ENCODE measurements at regions not wholly inside any gene's neighbourhood (a gene's known extent, or its start where the extent isn't known, plus 50 kb on each side); places are given as distances from the start of the nearest gene placed in this dataset.

DNA sequence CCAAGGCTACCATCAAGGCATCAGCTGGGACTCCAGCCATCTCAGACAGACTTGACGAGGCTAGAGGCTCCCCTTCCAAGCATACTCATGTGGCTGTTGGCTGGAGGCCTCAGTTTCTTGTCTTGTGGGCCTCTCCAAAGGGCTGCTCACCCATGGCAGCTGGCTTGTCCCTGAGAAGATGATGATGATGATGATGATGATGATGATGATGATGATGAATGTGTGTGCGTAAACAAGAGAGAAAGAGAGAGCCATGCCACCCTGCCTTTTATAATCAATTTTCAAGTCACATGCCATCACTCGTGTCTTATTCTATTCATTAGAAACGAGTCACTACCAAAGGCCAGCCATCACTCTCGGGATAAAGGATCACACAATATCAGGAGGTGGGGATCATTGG lies 60.5 kb upstream of the ADGRG2 start:
- CTCF ChIA-PET, result no interaction called here

DNA sequence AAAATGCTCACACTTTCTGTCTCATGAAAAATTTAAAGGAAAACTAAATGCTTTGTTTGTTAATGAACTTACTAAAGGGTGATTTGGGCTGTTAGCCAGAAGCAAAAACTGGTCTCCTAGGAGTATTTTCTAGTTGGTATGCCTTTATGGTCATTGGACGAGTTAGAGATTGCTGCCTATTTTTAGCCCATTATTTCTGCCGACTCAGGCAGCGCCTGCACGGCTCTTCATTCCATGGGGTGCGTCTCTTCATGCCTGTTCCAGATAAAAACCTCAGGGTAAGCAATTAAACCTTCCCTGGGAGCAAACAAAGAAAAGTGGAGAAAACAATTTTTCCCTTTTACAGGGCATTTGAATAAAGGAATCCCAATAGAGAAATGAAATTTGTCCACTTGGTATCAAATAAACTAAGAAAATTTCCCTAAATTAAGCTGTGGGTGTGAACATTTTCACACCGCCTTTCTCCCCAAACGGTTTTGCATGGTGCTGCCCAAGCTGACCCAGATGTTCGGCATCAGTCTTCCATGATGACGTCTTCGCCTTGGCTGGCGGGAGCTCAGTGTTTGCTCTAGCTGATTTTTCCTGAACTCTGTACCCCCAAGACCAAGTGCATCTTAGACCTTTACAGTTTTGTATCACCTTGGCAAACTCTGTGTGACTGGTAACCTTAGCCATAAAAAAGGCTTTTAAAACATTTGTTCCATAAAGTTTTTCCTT lies 61.7 kb upstream of the ADGRG2 start:
- no peaks in the 10 kb centered on the region for H4K20me1 ChIP-seq (replicated peaks; ENCODE audit: control insufficient read depth, extremely low read depth, insufficient read depth, low read length)
- H3K27me3 ChIP-seq (ENCODE audit: control insufficient read depth in 2 of 2, insufficient read depth in 2 of 2, low read length in 2 of 2), result no peaks in the 10 kb centered on the region
- dilution Hi-C loops (cut with MboI; ENCODE audit: extremely low pct_ligation_motif_present, low sequenced_read_pairs), result no loop called here
- H3K27ac ChIP-seq (ENCODE audit: insufficient read depth, low read depth, low read length), result no peak overlapping the region
- H2AFZ ChIP-seq (ENCODE audit: low read depth, low read length), result no peak overlapping the region
- H3K4me3 ChIP-seq (replicated peaks in 1 of 3; ENCODE audit: insufficient read depth in 1 of 3, low read depth in 1 of 3, low read length in 3 of 3), result no peak overlapping the region
- intact Hi-C loops (cut with micrococcal nuclease), result no loop called here
- H3K36me3 ChIP-seq (ENCODE audit: control insufficient read depth in 2 of 2, extremely low read depth in 1 of 2, insufficient read depth in 2 of 2, low read length in 2 of 2), result no peaks in the 10 kb centered on the region
- no peak for TF ChIP-seq EZH2 (IDR thresholded peaks at IDR 0.05; ENCODE audit: borderline replicate concordance, low read depth, low read length, severe bottlenecking)
- no peak for TF ChIP-seq GATA2 (IDR thresholded peaks at IDR 0.05; ENCODE audit: insufficient read depth, insufficient read length, low read depth, low read length)
- TF ChIP-seq JUN (IDR thresholded peaks at IDR 0.05; ENCODE audit: borderline replicate concordance, insufficient read depth, insufficient read length, low read depth), result no peak
- TF ChIP-seq POLR2AphosphoS5 (IDR thresholded peaks at IDR 0.05; ENCODE audit: insufficient read depth, low read depth, low read length), result no peak
- TF ChIP-seq, protein P1, sequence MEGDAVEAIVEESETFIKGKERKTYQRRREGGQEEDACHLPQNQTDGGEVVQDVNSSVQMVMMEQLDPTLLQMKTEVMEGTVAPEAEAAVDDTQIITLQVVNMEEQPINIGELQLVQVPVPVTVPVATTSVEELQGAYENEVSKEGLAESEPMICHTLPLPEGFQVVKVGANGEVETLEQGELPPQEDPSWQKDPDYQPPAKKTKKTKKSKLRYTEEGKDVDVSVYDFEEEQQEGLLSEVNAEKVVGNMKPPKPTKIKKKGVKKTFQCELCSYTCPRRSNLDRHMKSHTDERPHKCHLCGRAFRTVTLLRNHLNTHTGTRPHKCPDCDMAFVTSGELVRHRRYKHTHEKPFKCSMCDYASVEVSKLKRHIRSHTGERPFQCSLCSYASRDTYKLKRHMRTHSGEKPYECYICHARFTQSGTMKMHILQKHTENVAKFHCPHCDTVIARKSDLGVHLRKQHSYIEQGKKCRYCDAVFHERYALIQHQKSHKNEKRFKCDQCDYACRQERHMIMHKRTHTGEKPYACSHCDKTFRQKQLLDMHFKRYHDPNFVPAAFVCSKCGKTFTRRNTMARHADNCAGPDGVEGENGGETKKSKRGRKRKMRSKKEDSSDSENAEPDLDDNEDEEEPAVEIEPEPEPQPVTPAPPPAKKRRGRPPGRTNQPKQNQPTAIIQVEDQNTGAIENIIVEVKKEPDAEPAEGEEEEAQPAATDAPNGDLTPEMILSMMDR (IDR thresholded peaks at IDR 0.05; ENCODE audit: extremely low read depth in 1 of 2, insufficient read depth in 1 of 2, low read depth in 1 of 2, low read length in 2 of 2), result no peak
- no peak for TF ChIP-seq FOS (IDR thresholded peaks at IDR 0.05; ENCODE audit: borderline replicate concordance, insufficient read depth, low read length)
- no peak for TF ChIP-seq MAX (IDR thresholded peaks at IDR 0.05; ENCODE audit: insufficient read depth, insufficient read length)
- no peak for TF ChIP-seq POLR2A (IDR thresholded peaks at IDR 0.05; ENCODE audit: low read depth, low read length)
- no peak for TF ChIP-seq MYC (IDR thresholded peaks at IDR 0.05; ENCODE audit: low read depth, low read length)
- DNase-seq (ENCODE audit: low read depth, low spot score) (no peak), FAIRE-seq (no peak)
- POLR2A ChIA-PET, result no interaction called here
- no peaks in the 10 kb centered on the region for H3K79me2 ChIP-seq (ENCODE audit: control insufficient read depth, insufficient read depth, low read length)
- no peaks in the 10 kb centered on the region for H3K9me1 ChIP-seq (replicated peaks; ENCODE audit: control insufficient read depth, extremely low read depth, insufficient read depth, low read length)
- H3K4me2 ChIP-seq (ENCODE audit: insufficient read depth, low read length), result no peak overlapping the region
- no TSS peak for BruUV-seq (replicated peaks)
- CTCF ChIA-PET, result no interaction called here
- H3K9me3 ChIP-seq (replicated peaks; ENCODE audit: control insufficient read depth, insufficient read depth, low read length), result no peaks in the 10 kb centered on the region
- H3K4me1 ChIP-seq (ENCODE audit: control insufficient read depth, extremely low read depth, insufficient read depth, low read length), result no peaks in the 10 kb centered on the region
- H3K9ac ChIP-seq (replicated peaks; ENCODE audit: extremely low read depth, insufficient read depth, low read length), result no peak overlapping the region

More for the DNA sequence above, 60.5 kb upstream of the ADGRG2 start:
- dilution Hi-C loops (cut with MboI; ENCODE audit: extremely low pct_ligation_motif_present, low sequenced_read_pairs), result no loop called here
- no peak overlapping the region for H3K9ac ChIP-seq (replicated peaks; ENCODE audit: extremely low read depth, insufficient read depth, low read length)
- FAIRE-seq (no peak), DNase-seq (ENCODE audit: low read depth, low spot score) (no peak)
- H3K27ac ChIP-seq (ENCODE audit: insufficient read depth, low read depth, low read length), result no peak overlapping the region
- no peak overlapping the region for H3K4me2 ChIP-seq (ENCODE audit: insufficient read depth, low read length)
- H3K9me3 ChIP-seq (replicated peaks; ENCODE audit: control insufficient read depth, insufficient read depth, low read length), result no peaks in the 10 kb centered on the region
- no peaks in the 10 kb centered on the region for H3K36me3 ChIP-seq (ENCODE audit: control insufficient read depth in 2 of 2, extremely low read depth in 1 of 2, insufficient read depth in 2 of 2, low read length in 2 of 2)
- POLR2A ChIA-PET, result no interaction called here
- H3K27me3 ChIP-seq (ENCODE audit: control insufficient read depth in 2 of 2, insufficient read depth in 2 of 2, low read length in 2 of 2), result no peaks in the 10 kb centered on the region
- no peaks in the 10 kb centered on the region for H3K9me1 ChIP-seq (replicated peaks; ENCODE audit: control insufficient read depth, extremely low read depth, insufficient read depth, low read length)
- no peaks in the 10 kb centered on the region for H3K4me1 ChIP-seq (ENCODE audit: control insufficient read depth, extremely low read depth, insufficient read depth, low read length)
- BruUV-seq (replicated peaks), result no TSS peak
- no peak for TF ChIP-seq MAX (IDR thresholded peaks at IDR 0.05; ENCODE audit: insufficient read depth, insufficient read length)
- H2AFZ ChIP-seq (ENCODE audit: low read depth, low read length), result no peak overlapping the region
- H3K4me3 ChIP-seq (replicated peaks in 1 of 3; ENCODE audit: insufficient read depth in 1 of 3, low read depth in 1 of 3, low read length in 3 of 3), result no peak overlapping the region
- H4K20me1 ChIP-seq (replicated peaks; ENCODE audit: control insufficient read depth, extremely low read depth, insufficient read depth, low read length), result no peaks in the 10 kb centered on the region
- H3K79me2 ChIP-seq (ENCODE audit: control insufficient read depth, insufficient read depth, low read length), result no peaks in the 10 kb centered on the region
- intact Hi-C loops (cut with micrococcal nuclease), result no loop called here
